Liver (tissue), 8 donors: ENCODE measurements at regions not wholly inside any gene's neighbourhood (a gene's known extent, or its start where the extent isn't known, plus 50 kb on each side); places are given as distances from the start of the nearest gene placed in this dataset.

Experiments
- DNase-seq: peaks from one replicate; pipeline ENCODE4 v3.0.0-alpha.2; 2017; ENCODE audit warnings: low spot score
- H3K27ac ChIP-seq, 2 donors: one replicate each; pipeline ENCODE4 v1.7.0; 2013; ENCODE audit warnings: inconsistent platforms in 2 of 2, low read length in 2 of 2, control low read depth in 1 of 2, low read depth in 1 of 2, mild to moderate bottlenecking in 1 of 2
- H3K27me3 ChIP-seq, 4 donors: one replicate each; pipeline versions ENCODE4 v1.6.1 to v1.7.0; 2013; ENCODE audit warnings: low read length in 3 of 4, inconsistent platforms in 1 of 4, mild to moderate bottlenecking in 1 of 4, moderate library complexity in 1 of 4; ENCODE audit not compliant: control insufficient read depth in 4 of 4, insufficient read depth in 4 of 4
- H3K36me3 ChIP-seq, 4 donors: one replicate each; pipeline versions ENCODE4 v1.6.1 to v1.7.0; 2013; ENCODE audit warnings: low read length in 3 of 4, mild to moderate bottlenecking in 3 of 4, low read depth in 1 of 4, moderate library complexity in 1 of 4; ENCODE audit not compliant: control insufficient read depth in 4 of 4, insufficient read depth in 3 of 4
- H3K4me1 ChIP-seq, 4 donors: one replicate each; pipeline versions ENCODE4 v1.6.1 to v1.7.0; 2013; ENCODE audit warnings: low read length in 3 of 4, mild to moderate bottlenecking in 3 of 4, moderate library complexity in 1 of 4; ENCODE audit not compliant: control insufficient read depth in 4 of 4, insufficient read depth in 4 of 4
- H3K4me3 ChIP-seq, 3 donors: one replicate each; pipeline versions ENCODE4 v1.6.1 to v1.7.0; 2013; ENCODE audit warnings: low read length in 3 of 3, control low read depth in 1 of 3, low read depth in 1 of 3, mild to moderate bottlenecking in 1 of 3
- H3K9ac ChIP-seq, 2 donors: one replicate each; pipeline ENCODE4 v1.7.0; 2013; ENCODE audit warnings: low read length in 2 of 2, mild to moderate bottlenecking in 2 of 2, moderate library complexity in 2 of 2, control low read depth in 1 of 2, low read depth in 1 of 2
- H3K9me3 ChIP-seq, 4 donors: one replicate each; pipeline versions ENCODE4 v1.6.1 to v1.7.0; 2013; ENCODE audit warnings: low read length in 3 of 4; ENCODE audit not compliant: control insufficient read depth in 4 of 4
- ATF3 ChIP-seq: IDR thresholded peaks from 2 replicates; pipeline ENCODE4 v1.6.1; 2016; ENCODE audit warnings: antibody characterized with exemption
- CTCF ChIP-seq: fragments of 150-350 bp; IDR thresholded peaks from 2 replicates; pipeline ENCODE4 v1.5.1; 2017; ENCODE audit warnings: improper control_type of control experiment, low read depth, low read length; ENCODE audit not compliant: missing input control
- EGR1 ChIP-seq, 2 donors: IDR thresholded peaks; 2 replicates each; pipeline ENCODE4 v1.6.1; 2016 to 2018; ENCODE audit warnings: antibody characterized with exemption in 2 of 2, low read depth in 2 of 2
- FOXA1 ChIP-seq: IDR thresholded peaks from 2 replicates; pipeline ENCODE4 v1.6.1; 2016; ENCODE audit warnings: antibody characterized with exemption
- FOXA2 ChIP-seq: IDR thresholded peaks from 2 replicates; pipeline ENCODE4 v1.6.1; 2016; ENCODE audit warnings: antibody characterized with exemption
- GABPA ChIP-seq, 2 donors: IDR thresholded peaks in 1 of 2; conservative IDR thresholded peaks in 1 of 2; 2 replicates each; pipeline ENCODE4 v1.6.1; 2016; ENCODE audit warnings: antibody characterized with exemption in 2 of 2, mild to moderate bottlenecking in 1 of 2, moderate library complexity in 1 of 2
- HNF4A ChIP-seq, 2 donors: conservative IDR thresholded peaks; 2 replicates each; pipeline ENCODE4 v1.6.1; 2016; ENCODE audit warnings: antibody characterized with exemption in 2 of 2, mild to moderate bottlenecking in 2 of 2
- HNF4G ChIP-seq: IDR thresholded peaks from 2 replicates; pipeline ENCODE4 v1.6.1; 2016; ENCODE audit warnings: antibody characterized with exemption
- JUND ChIP-seq, 2 donors: IDR thresholded peaks; 2 replicates each; pipeline ENCODE4 v1.6.1; 2016; ENCODE audit warnings: antibody characterized with exemption in 2 of 2
- NR2F2 ChIP-seq: IDR thresholded peaks from 2 replicates; pipeline ENCODE4 v1.6.1; 2016; ENCODE audit warnings: antibody characterized with exemption
- RAD21 ChIP-seq, 2 donors: IDR thresholded peaks; 2 replicates each; pipeline ENCODE4 v1.6.1; 2016; ENCODE audit warnings: antibody characterized with exemption in 2 of 2, mild to moderate bottlenecking in 2 of 2
- REST ChIP-seq: IDR thresholded peaks from 2 replicates; pipeline ENCODE4 v1.6.1; 2016; ENCODE audit warnings: antibody characterized with exemption, mild to moderate bottlenecking
- SP1 ChIP-seq: IDR thresholded peaks from 2 replicates; pipeline ENCODE4 v1.6.1; 2018; ENCODE audit warnings: antibody characterized with exemption, mild to moderate bottlenecking
- TAF1 ChIP-seq: conservative IDR thresholded peaks from 2 replicates; pipeline ENCODE4 v1.6.1; 2016; ENCODE audit warnings: antibody characterized with exemption, mild to moderate bottlenecking
- YY1 ChIP-seq: IDR thresholded peaks from 2 replicates; pipeline ENCODE4 v1.6.1; 2016; ENCODE audit warnings: antibody characterized with exemption, mild to moderate bottlenecking
- ZBTB33 ChIP-seq: IDR thresholded peaks from 2 replicates; pipeline ENCODE4 v1.6.1; 2016; ENCODE audit warnings: antibody characterized with exemption
- WGBS: extraction: QIAGEN DNeasy Blood & Tissue Kit; methylation state at CpG from one replicate; pipeline ENCODE4 v1.1.7; 2013; 5-methylcytosine and 5-hydroxymethylcytosine counted together
- donor health status: healthy.
- donor health status: healthy.
- donor health status: healthy.
- donor health status: healthy.
- donor health status: healthy.

GRCh38 chr1:221071777-221072176 lies 192.5 kb downstream of the HLX start:
- H3K4me3 ChIP-seq, result no peak overlapping the region
- H3K36me3 ChIP-seq, result no peaks in the 10 kb centered on the region
- WGBS, result 53% methylated on average over 1 of the region's 1 CpG
- no peaks in the 10 kb centered on the region for H3K4me1 ChIP-seq
- no peak overlapping the region for H3K27ac ChIP-seq
- H3K9ac ChIP-seq, result no peak overlapping the region
- no peak for TF ChIP-seq REST
- TF ChIP-seq GABPA (IDR thresholded peaks at IDR 0.05 in 1 of 2, conservative IDR thresholded peaks at IDR 0.05 in 1 of 2), result no peak
- no peak for TF ChIP-seq FOXA2
- no peak for TF ChIP-seq FOXA1
- no peak for TF ChIP-seq HNF4A (conservative IDR thresholded peaks at IDR 0.05)
- TF ChIP-seq EGR1 (IDR thresholded peaks at IDR 0.05; ENCODE audit: low read depth in 2 of 2), result no peak
- TF ChIP-seq HNF4G, result no peak
- no peak for TF ChIP-seq ATF3
- no peak for TF ChIP-seq TAF1
- TF ChIP-seq SP1, result no peak
- TF ChIP-seq YY1, result no peak
- no peak for TF ChIP-seq RAD21 (IDR thresholded peaks at IDR 0.05)
- TF ChIP-seq JUND (IDR thresholded peaks at IDR 0.05), result no peak
- TF ChIP-seq NR2F2, result no peak
- no peaks in the 10 kb centered on the region for H3K27me3 ChIP-seq
- H3K9me3 ChIP-seq, result peaks cover 0 to 1% (median 0%) of the 10 kb centered on the region in 4 donors
- no peak for DNase-seq

- 66% methylated on average over 1 of the region's 1 CpG for WGBS
- TF ChIP-seq CTCF (no peak), ZBTB33 (no peak)
- H3K9ac ChIP-seq, result no peak overlapping the region
- H3K4me1 ChIP-seq, result no peaks in the 10 kb centered on the region
- no peak for DNase-seq
- no peaks in the 10 kb centered on the region for H3K36me3 ChIP-seq
- peaks cover 0 to 1% (median 0%) of the 10 kb centered on the region in 4 donors for H3K9me3 ChIP-seq
- H3K27ac ChIP-seq, result no peak overlapping the region
- no peaks in the 10 kb centered on the region for H3K27me3 ChIP-seq
- no peak overlapping the region for H3K4me3 ChIP-seq
Measured at GRCh38 chr1:221072214-221072613, 193.0 kb downstream of the HLX start.
